Tibial nerve (tissue), 4 donors: ENCODE measurements at regions not wholly inside any gene's neighbourhood (a gene's known extent, or its start where the extent isn't known, plus 50 kb on each side); places are given as distances from the start of the nearest gene placed in this dataset.

ENCODE experiments used
- CTCF ChIP-seq, 5 experiments: fragments of 200-600 bp in 3 of 5; fragments of 450-650 bp in 2 of 5; sonication (generic) in 3 of 5; IDR thresholded peaks; one replicate each; pipeline ENCODE4 v1.5.1; 2016 to 2019; ENCODE audit warnings: antibody characterized with exemption in 5 of 5, mild to moderate bottlenecking in 3 of 5, moderate library complexity in 2 of 5
- EP300 ChIP-seq, 2 donors: sonication (generic); formaldehyde crosslinking; IDR thresholded peaks; one replicate each; pipeline ENCODE4 v1.6.1; 2017; ENCODE audit warnings: antibody characterized with exemption in 2 of 2, mild to moderate bottlenecking in 1 of 2
- POLR2A ChIP-seq, 2 donors: fragments of 450-650 bp; IDR thresholded peaks; one replicate each; pipeline ENCODE4 v1.6.1; 2017; ENCODE audit warnings: antibody characterized with exemption in 2 of 2, mild to moderate bottlenecking in 2 of 2, moderate library complexity in 2 of 2

- TF ChIP-seq CTCF (IDR thresholded peaks at IDR 0.05) (no peak), POLR2A (IDR thresholded peaks at IDR 0.05) (no peak), EP300 (IDR thresholded peaks at IDR 0.05) (no peak)
Observed at GRCh38 chr5:116632890-116633289, 58.3 kb upstream of the SEMA6A start.
